ENCODE measurements at regions not wholly inside any gene's neighbourhood (a gene's known extent, or its start where the extent isn't known, plus 50 kb on each side); places are given as distances from the start of the nearest gene placed in this dataset.

DNA sequence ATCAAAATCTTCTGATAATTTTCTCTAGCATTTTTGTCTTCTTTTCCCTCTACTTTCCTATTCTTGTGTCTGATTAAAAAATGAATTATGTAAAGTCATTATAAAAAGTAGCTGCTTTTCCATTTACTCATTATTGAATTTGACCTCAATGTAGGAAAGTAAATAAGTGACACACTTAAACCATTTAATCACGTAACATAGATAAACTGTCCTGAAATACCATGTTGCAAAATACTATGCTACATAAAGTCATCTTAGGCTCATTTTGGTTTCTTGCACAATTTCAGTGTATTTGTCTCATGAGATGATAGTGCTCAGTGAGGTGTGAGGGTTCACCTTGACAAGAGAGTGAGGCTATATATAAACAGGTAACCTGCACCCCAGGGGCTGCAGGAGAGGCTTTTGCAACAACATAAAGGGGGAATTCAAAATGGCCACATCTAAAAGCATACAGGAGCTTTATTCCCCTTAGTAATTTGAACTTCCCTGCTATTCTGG, 502.7 kb downstream of the RNF144A start:
- TF ChIP-seq, protein P1, sequence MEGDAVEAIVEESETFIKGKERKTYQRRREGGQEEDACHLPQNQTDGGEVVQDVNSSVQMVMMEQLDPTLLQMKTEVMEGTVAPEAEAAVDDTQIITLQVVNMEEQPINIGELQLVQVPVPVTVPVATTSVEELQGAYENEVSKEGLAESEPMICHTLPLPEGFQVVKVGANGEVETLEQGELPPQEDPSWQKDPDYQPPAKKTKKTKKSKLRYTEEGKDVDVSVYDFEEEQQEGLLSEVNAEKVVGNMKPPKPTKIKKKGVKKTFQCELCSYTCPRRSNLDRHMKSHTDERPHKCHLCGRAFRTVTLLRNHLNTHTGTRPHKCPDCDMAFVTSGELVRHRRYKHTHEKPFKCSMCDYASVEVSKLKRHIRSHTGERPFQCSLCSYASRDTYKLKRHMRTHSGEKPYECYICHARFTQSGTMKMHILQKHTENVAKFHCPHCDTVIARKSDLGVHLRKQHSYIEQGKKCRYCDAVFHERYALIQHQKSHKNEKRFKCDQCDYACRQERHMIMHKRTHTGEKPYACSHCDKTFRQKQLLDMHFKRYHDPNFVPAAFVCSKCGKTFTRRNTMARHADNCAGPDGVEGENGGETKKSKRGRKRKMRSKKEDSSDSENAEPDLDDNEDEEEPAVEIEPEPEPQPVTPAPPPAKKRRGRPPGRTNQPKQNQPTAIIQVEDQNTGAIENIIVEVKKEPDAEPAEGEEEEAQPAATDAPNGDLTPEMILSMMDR (IDR thresholded peaks at IDR 0.05), result no peak
- TF ChIP-seq POLR2A (IDR thresholded peaks at IDR 0.05; ENCODE audit: low read depth) (no peak), POLR2AphosphoS5 (IDR thresholded peaks at IDR 0.05) (no peak), EP300 (IDR thresholded peaks at IDR 0.05) (no peak)

Measured in esophagus muscularis mucosa (tissue), 4 donors.